ENCODE measurements at regions not wholly inside any gene's neighbourhood (a gene's known extent, or its start where the extent isn't known, plus 50 kb on each side); places are given as distances from the start of the nearest gene placed in this dataset.

GRCh38 chr4:19455196-19455595, 796.5 kb upstream of the SLIT2 start:
- TF ChIP-seq POLR2A (IDR thresholded peaks at IDR 0.05; ENCODE audit: low read length) = no peak
- no peak for TF ChIP-seq GATA1 (IDR thresholded peaks at IDR 0.05; ENCODE audit: low read depth, low read length)

All from erythroblast (primary cell).